MCF 10A (cell line): ENCODE measurements at regions not wholly inside any gene's neighbourhood (a gene's known extent, or its start where the extent isn't known, plus 50 kb on each side); places are given as distances from the start of the nearest gene placed in this dataset.
A peak's percentile ranks its signal among the peaks of the same experiment; 100 is the strongest.

Experiments used
- BruUV-seq: library from RNA; stranded (reverse); fragments of 400-500 nt; replicated peaks from 2 replicates; lab custom pipeline; 2021; lab: Mats Ljungman, UMichigan
- CTCF ChIA-PET: fragments of 300-600 bp; sonication (Branson Sonifier 250); formaldehyde crosslinking; extraction: SDS; loops from one replicate; lab custom pipeline; 2021; ENCODE audit warnings: antibody characterized with exemption, inconsistent platforms; lab: Yijun Ruan, JAX
- POLR2A ChIA-PET: fragments of 300-600, 350-650 bp; sonication (Branson Sonifier 250); formaldehyde crosslinking; extraction: SDS; loops from one replicate; lab custom pipeline; 2020; ENCODE audit warnings: antibody characterized with exemption, inconsistent platforms; lab: Yijun Ruan, JAX
- DNase-seq: peaks from one replicate; pipeline ENCODE4 v3.0.0-alpha.2; 2018; ENCODE audit not compliant: unreplicated experiment
- H3K27ac Mint-ChIP-seq: one replicate; pipeline ENCODE4 v1.8.0; 2022; ENCODE audit warnings: mild to moderate bottlenecking, low read depth, mixed read lengths; ENCODE audit not compliant: unreplicated experiment
- H3K27me3 Mint-ChIP-seq: one replicate; pipeline ENCODE4 v1.8.0; 2022; ENCODE audit warnings: mixed read lengths; ENCODE audit not compliant: insufficient read depth, unreplicated experiment
- H3K36me3 Mint-ChIP-seq: one replicate; pipeline ENCODE4 v1.8.0; 2022; ENCODE audit warnings: mild to moderate bottlenecking, moderate library complexity, mixed read lengths; ENCODE audit not compliant: insufficient read depth, unreplicated experiment
- H3K4me1 Mint-ChIP-seq: one replicate; pipeline ENCODE4 v1.8.0; 2022; ENCODE audit warnings: mixed read lengths; ENCODE audit not compliant: insufficient read depth, unreplicated experiment
- H3K4me3 Mint-ChIP-seq: one replicate; pipeline ENCODE4 v1.8.0; 2022; ENCODE audit warnings: mild to moderate bottlenecking, moderate library complexity, mixed read lengths; ENCODE audit not compliant: unreplicated experiment
- H3K9me3 Mint-ChIP-seq: one replicate; pipeline ENCODE4 v1.8.0; 2022; ENCODE audit warnings: mixed read lengths; ENCODE audit not compliant: unreplicated experiment
- CTCF ChIP-seq: fragments of 200-600 bp; IDR thresholded peaks from one replicate; pipeline ENCODE4 v1.8.0; 2022; ENCODE audit warnings: antibody characterized with exemption, mild to moderate bottlenecking; ENCODE audit not compliant: unreplicated experiment
- intact Hi-C: fragments of 100-400 bp; cut with micrococcal nuclease; formaldehyde crosslinking; loops from 2 replicates; pipeline ENCODE4 v1.14.1; 2022

GRCh38 chr12:59097876-59098275 lies 177.6 kb upstream of the LRIG3 start:
- CTCF ChIA-PET, result interaction anchor here (0.6 kb wide), 1 partner anchor 9 kb away, joined by 3 read pairs; no protein-coding TSS in a partner anchor
- intact Hi-C loops, result no loop called here
- H3K36me3 Mint-ChIP-seq, result peaks cover 7% of the 10 kb centered on the region
- peaks cover 11% of the 10 kb centered on the region for H3K4me1 Mint-ChIP-seq
- no peak overlapping the region for H3K4me3 Mint-ChIP-seq
- no peak for DNase-seq
- H3K27me3 Mint-ChIP-seq, result no peaks in the 10 kb centered on the region
- H3K9me3 Mint-ChIP-seq, result peaks cover 7% of the 10 kb centered on the region
- no peak overlapping the region for H3K27ac Mint-ChIP-seq
- TF ChIP-seq CTCF, result no peak
- POLR2A ChIA-PET, result no interaction called here
- BruUV-seq, result no TSS peak

GRCh38 chr12:59096246-59096645 lies 175.9 kb upstream of the LRIG3 start:
- Mint-ChIP-seq H3K4me1 (peaks cover 10% of the 10 kb centered on the region), H3K4me3 (no peak overlapping the region), H3K27me3 (no peaks in the 10 kb centered on the region), H3K9me3 (peaks cover 7% of the 10 kb centered on the region), H3K36me3 (peaks cover 7% of the 10 kb centered on the region), H3K27ac (no peak overlapping the region)
- BruUV-seq, result no TSS peak
- TF ChIP-seq CTCF, result no peak
- ChIA-PET CTCF (interaction anchor here (0.6 to 1.4 kb wide), 2 partner anchors 17 to 933 kb away, joined by 4 read pairs; no protein-coding TSS in a partner anchor), POLR2A (interaction anchor here (1.1 to 1.3 kb wide), 2 partner anchors 14 to 176 kb away, joined by 3 read pairs; partner anchors contain the start of gene LRIG3)
- intact Hi-C loops, result no loop called here
- DNase-seq, result no peak

- no peaks in the 10 kb centered on the region for H3K27me3 Mint-ChIP-seq
- H3K4me3 Mint-ChIP-seq, result no peak overlapping the region
- peaks cover 7% of the 10 kb centered on the region for H3K36me3 Mint-ChIP-seq
- intact Hi-C loops, result no loop called here
- TF ChIP-seq CTCF, result no peak
- ChIA-PET CTCF (interaction anchor here (0.8 to 1.6 kb wide), 6 partner anchors 20 to 555 kb away, joined by 3 to 9 read pairs (median 6); no protein-coding TSS in a partner anchor), POLR2A (interaction anchor here (0.6 to 1.9 kb wide), 6 partner anchors 14 to 1046 kb away, joined by 3 to 10 read pairs (median 3); no protein-coding TSS in a partner anchor)
- H3K9me3 Mint-ChIP-seq, result peaks cover 7% of the 10 kb centered on the region
- H3K27ac Mint-ChIP-seq, result peak overlapping the region; percentile 7
- no peak for DNase-seq
- H3K4me1 Mint-ChIP-seq, result peaks cover 6% of the 10 kb centered on the region
- BruUV-seq, result no TSS peak
Observed at GRCh38 chr12:59093073-59093772, 172.9 kb upstream of the LRIG3 start.

- no peak overlapping the region for H3K4me3 Mint-ChIP-seq
- POLR2A ChIA-PET, result interaction anchor here (1.0 to 15.4 kb wide), 4 partner anchors 10 to 212 kb away, joined by 4 to 439 read pairs (median 4); partner anchors contain the start of gene LRIG3
- no peaks in the 10 kb centered on the region for H3K27me3 Mint-ChIP-seq
- no peak for DNase-seq
- intact Hi-C loops, result loop anchor here (10.0 kb wide), 1 partner anchor 644 kb away; no protein-coding TSS in a partner anchor
- no peaks in the 10 kb centered on the region for H3K36me3 Mint-ChIP-seq
- BruUV-seq, result no TSS peak
- peaks cover 36% of the 10 kb centered on the region for H3K4me1 Mint-ChIP-seq
- CTCF ChIA-PET, result interaction anchor here (0.6 to 7.8 kb wide), 6 partner anchors 26 to 548 kb away, joined by 3 to 57 read pairs (median 3); no protein-coding TSS in a partner anchor
- no peak for TF ChIP-seq CTCF
- H3K9me3 Mint-ChIP-seq, result no peaks in the 10 kb centered on the region
- no peak overlapping the region for H3K27ac Mint-ChIP-seq
Observed at GRCh38 chr12:59088673-59089072, 168.4 kb upstream of the LRIG3 start.
